Inferior parietal cortex (tissue), 1 donor: ENCODE measurements at regions not wholly inside any gene's neighbourhood (a gene's known extent, or its start where the extent isn't known, plus 50 kb on each side); places are given as distances from the start of the nearest gene placed in this dataset.

Experiments
- DNase-seq: peaks from one replicate; pipeline ENCODE4 v3.0.0-alpha.2; 2016; ENCODE audit errors: extremely low spot score

DNA sequence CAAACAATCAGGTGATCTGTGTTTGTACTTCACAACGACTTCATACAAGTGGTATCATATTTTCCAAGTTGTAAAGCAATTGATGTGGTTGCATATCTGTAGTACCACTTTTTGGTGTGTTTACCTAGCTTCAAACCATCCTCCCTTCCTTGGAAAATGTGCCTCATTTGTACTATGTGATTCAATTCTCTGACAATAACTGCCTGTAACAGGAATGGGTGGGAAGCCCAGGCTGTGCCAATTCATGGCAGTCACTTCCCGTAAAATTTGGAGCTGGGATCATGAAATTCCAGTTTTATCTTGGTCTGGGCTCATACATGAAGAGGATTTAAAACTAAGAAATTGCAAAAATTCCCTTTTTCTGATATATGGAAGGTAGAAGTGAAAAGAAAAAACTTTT, 250.1 kb downstream of the DIO2 start:
- DNase-seq: no peak

DNA sequence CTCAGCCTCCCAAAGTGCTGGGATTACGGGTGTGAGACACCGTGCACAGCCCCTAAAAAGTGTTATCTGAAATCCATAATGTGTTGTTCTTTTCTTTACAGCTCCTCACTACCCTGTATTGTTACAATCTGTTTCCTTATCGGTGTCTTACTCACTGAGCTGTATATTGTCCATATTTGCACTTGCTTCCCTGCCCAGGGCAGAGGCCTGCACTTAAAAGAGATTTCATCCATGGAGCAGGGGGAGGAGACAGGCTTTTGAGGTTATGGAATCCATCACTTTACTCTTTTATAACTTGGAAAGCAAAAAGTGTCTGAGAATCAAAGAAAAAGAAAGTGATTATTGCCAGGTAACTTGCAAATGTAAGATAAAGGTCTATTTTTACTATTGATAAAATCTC, 251.0 kb downstream of the DIO2 start:
- no peak for DNase-seq

DNA sequence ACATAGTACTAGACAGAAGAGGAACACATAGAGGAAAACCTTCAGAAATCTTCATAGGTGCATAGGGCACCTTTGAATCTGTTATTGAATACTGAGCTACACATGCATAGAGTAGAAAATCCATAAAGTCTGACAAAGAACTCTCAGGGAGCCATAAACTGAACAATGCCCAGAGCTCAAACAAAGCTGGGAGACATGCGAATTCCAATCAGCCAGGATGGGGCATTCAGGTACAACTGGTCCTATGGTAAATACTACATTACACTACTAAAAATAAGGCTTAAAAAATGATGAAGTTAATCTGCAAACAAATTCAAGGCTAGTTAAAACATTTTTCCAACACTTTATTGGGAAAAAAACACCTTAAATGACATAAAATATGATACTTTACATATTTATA, 259.7 kb downstream of the DIO2 start:
- DNase-seq: no peak

DNA sequence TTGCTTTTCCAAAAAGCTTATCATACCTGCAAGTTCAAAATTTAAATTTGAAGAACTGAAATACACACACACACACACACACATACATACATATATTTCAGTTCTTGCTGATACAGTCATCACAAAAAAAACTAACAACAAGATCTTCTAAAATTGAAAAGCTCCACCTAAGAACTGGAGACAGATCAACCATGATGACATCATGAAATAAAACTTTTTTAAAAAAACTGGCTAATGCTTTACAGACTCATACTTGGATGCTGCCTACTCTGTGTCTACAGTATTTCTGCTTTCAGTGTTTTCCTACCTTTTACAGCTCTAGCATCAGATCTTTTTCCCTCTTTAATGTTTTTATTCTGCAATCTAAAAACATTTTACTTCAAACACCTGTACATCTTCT, 261.4 kb downstream of the DIO2 start:
- DNase-seq: no peak

DNA sequence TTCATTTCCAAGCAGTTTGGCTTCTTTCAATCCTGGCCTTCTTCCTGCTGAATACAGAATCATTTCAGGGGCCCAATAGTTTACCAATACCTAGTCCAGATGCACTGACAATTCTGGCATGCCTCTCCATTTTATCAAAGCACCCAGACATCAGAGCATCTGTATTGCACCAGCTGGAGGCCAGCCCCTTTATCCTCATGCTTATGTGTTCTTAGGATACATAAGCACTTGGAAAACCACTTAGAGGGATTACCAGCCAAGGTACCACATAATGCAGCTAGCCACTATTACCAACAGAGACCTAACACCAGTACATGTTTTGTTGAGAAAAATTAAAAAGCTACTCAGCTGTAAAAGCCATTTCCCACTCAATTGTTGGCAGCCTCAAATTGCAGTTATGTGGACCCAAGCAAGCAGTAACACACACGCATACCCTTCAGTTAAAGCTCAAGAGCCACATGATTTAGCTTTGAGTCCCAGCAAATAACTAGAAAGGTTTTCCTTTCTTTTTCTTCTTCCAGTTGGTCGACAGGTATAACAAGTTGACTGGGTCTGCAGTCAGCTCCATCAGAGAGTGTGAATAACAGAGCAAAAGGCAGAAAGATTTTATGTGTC, 263.8 kb downstream of the DIO2 start:
- no peak for DNase-seq

DNA sequence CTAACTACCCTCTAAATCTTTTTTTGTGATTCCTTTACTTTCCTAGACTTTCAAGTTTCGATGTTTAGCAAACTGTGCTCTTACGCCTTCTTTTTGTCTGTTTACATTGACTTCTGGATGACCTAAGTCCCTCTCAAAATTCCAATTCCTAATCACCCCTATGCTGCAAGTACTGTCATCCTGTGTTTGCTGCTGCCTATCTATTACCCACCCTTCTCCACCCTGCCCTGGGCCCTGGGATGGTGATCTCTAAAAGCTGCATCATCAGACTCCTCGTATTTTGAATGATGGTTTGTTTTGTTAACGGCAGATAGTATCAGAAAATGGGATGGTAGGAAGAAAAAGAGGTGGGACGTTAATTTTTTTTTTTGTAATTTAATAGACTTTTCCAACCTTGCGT, 272.1 kb downstream of the DIO2 start:
- DNase-seq: no peak

DNA sequence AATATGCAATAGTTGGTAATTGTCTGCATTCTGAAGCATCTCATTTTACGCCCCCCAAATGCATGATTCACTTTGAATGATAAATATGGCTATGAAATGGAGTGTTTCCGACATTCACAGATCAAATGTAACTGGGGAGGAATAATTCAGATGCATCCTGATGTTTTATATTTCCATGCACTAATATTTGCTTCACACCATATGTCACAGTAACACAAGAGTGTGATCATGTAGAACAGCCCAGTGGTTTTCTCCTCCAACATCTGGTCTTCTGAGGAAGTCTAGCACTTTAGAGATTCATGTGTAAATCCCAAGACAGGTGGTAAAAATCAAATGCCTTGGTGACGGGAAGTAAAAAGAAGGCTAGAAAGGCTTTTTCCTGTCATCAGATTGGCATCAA, 273.1 kb downstream of the DIO2 start:
- DNase-seq: no peak

DNA sequence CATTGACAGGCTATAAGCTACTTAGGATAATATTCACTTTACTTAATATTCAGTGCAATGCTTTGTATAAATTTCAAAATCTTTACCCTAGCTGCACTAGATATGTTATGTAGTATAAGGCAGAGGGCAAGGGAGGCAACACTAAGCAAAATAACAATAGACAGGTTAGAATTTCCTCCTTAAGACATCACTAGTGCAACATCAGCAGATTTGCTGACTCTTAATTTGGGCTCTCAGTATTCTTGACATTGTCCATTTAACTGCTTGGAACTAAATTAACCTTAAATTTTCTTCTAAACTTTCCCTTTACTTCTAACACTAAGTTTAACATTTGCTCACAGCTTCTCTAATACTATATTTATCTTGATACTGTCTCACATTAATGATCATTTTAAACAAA, 273.9 kb downstream of the DIO2 start:
- no peak for DNase-seq

DNA sequence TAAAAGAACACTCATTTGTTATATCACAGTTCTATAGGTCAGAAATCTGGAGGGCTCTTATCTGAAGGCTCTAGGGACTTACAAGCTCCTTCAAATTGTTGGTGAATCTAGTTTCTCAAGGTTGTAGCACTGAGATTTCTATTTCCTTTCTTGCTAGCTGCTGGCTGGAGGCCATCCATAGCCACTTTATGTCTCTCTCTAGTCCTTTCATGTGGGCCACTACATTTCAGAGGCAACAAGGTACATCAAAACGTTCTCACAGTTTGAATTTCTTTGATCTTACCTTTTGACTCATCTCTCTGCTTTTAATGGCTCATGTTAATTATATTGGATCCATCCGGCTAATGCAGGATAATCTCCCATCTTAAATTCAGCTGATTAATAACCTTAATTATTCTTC, 286.8 kb downstream of the DIO2 start:
- DNase-seq: no peak

DNA sequence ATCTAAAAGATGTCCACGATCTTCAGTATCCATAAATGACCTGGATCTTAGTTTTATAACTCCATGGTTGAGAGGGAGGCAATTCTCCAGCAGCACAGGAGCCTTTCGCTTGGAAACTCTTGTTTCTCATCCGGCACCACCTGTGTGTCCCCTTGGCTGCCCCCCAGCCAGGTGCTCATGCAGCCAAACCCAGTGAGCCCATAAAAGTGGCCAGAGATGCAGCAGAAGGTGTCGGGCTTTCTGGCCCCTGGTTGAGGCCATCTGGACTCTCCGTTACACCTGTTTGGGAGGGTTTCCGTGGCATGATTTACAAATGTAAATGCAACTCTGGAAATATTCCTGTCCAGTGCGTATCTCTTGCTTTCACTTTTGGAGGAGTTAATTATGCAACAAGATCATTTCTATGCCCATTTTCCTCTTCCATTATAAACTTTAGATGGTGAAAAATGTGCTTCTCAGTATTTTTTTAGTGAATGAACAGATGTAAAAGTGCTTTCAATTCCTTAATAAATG, 291.1 kb downstream of the DIO2 start:
- DNase-seq: no peak
